NCI-H524 (cell line): ENCODE measurements at regions not wholly inside any gene's neighbourhood (a gene's known extent, or its start where the extent isn't known, plus 50 kb on each side); places are given as distances from the start of the nearest gene placed in this dataset.

Experiments used
- DNase-seq, 2 experiments: peaks; one replicate each; lab custom pipeline; 2025; lab: John Stamatoyannopoulos, UW

DNA sequence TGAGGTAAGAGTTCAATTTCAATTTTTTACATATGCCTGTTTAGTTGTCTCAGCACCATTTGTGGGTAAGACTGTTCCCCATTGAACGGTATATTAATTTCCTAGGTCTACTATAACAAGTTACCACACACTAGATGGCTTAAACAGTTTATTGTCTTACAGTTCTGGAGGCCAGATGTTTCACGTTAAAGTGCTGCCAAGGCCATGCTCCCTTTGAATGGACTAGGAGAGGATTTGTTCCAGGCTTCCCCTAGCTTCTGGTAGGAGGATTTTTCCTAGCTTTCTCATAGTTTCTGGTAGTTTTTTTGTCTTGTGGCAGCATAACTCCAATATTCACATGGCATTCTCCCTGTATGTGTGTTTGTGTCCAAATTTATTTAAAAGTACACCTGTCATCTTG lies 149.3 kb upstream of the CYSLTR1 start:
- DNase-seq, result no peak

GRCh38 chrX:78456909-78457308 lies 129.5 kb upstream of the CYSLTR1 start:
- no peak for DNase-seq

- no peak for DNase-seq
Observed at GRCh38 chrX:78455901-78456300, 128.5 kb upstream of the CYSLTR1 start.

- DNase-seq, result no peak
Observed at GRCh38 chrX:78452356-78452755, 124.9 kb upstream of the CYSLTR1 start.

DNA sequence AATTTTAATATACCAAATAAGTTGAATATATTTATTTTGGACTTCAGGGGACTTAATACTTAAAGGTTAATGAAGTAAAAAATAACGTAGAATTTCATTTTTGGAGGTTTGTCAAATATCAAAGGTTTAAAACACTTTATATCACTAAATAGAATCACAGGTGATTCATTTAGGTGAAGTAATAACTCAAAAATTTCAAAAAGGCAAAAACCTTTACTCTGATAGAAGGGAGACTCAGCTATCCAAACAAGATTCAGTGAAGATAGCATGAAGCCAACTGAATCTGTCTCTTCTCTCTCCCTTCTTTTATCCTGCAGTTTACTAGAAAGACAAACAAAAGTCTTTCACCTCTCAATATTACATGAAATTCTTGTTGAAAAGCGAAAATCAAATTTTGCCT lies 110.2 kb upstream of the CYSLTR1 start:
- no peak for DNase-seq

DNA sequence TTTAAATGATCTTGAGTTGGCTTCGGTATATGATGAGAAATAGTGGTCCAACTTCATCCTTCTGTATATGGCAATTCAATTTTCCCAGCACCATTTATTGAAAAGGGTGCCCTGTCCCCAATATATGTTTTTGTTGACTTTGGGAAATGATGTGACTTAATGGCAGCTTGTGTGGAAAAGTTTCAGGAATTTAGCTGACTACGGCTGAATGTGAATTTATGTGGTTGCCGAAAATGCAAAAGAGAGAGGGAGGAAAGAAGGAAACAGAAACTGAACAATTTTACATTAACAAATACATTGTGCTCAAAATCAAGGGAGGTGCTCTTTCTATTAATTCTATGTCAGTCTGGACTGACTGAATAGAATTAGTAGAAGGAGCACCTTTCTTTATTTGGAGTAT lies 101.8 kb upstream of the CYSLTR1 start:
- no peak for DNase-seq

- no peak for DNase-seq
Observed at GRCh38 chrX:78388663-78389062, 61.3 kb upstream of the CYSLTR1 start.

DNA sequence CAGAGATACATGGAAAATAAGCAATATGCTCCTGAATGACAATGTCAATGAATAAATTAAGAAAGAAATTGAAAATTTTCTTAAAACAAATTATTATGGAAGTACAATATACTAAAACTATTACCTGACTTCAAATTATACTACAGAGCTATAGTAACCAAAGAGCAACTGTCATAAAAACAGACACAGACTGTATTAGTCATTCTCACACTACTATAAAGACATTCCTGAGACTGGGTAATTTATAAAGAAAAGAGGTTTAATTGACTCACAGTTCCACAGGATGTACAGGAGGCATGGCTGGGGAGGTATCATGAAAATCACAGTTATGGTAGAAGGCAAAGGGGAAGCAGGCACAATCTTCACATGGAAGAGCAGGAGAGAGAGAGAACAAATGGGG lies 60.0 kb upstream of the CYSLTR1 start:
- no peak for DNase-seq

GRCh38 chrX:78384486-78384885 lies 57.1 kb upstream of the CYSLTR1 start:
- no peak for DNase-seq

GRCh38 chrX:78383594-78383993 lies 56.2 kb upstream of the CYSLTR1 start:
- DNase-seq, result no peak

DNA sequence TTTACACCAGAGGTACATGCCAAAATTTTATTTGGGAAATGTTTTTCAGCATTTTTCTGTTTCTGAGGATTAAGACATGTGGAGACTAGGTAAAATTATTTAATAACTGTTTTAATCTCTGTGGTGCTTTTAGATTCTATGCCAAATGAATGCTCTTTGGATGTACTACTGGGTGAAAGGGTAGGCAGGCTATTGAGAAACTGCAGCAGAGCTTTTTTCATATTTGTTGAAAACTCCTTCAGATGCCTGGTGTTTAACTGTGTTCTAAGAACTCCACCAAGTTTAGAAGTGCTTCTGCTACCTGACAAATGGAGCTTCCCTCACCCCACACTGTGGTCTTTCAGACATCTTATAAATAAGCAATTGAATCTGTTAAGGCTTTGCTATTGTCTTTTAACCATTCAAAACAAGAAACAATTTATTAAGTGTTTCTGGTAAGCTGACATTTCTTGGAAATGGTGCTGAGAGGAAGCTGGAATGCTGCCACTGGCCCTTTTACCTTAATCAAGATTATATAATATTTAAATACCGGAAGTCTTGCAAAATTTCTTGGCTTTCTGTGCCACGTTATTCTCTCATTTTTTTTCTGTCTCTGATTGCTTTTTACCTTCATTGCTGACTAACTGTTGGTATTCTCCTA lies 51.2 kb upstream of the CYSLTR1 start:
- no peak for DNase-seq
